Activated T-cell treated with anti-CD3 and anti-CD28 coated beads, Interleukin-2, amount 50 U/mL, for 72 hours (primary cell): ENCODE measurements at regions not wholly inside any gene's neighbourhood (a gene's known extent, or its start where the extent isn't known, plus 50 kb on each side); places are given as distances from the start of the nearest gene placed in this dataset.
A peak's percentile ranks its signal among the peaks of the same experiment; 100 is the strongest.

ENCODE experiments used
- ATAC-seq, 2 donors: fragments of 150-1000 bp; cut with Tn5 transposase; replicated peaks in 1 of 2; 2 replicates each; pipeline ENCODE4 v1.10.0; 2021; ENCODE audit warnings: moderate library complexity in 2 of 2, mild to moderate bottlenecking in 1 of 2
- DNase-seq, 2 donors: peaks; one replicate each; pipeline ENCODE4 v3.0.0; 2021 to 2022; ENCODE audit warnings: mixed read lengths in 1 of 2
- H3K27ac Mint-ChIP-seq: one replicate; pipeline ENCODE4 v1.8.0; 2022; ENCODE audit warnings: mild to moderate bottlenecking, moderate library complexity, mixed read lengths
- H3K27me3 Mint-ChIP-seq: one replicate; pipeline ENCODE4 v1.8.0; 2022; ENCODE audit warnings: low read depth, mixed read lengths
- H3K36me3 Mint-ChIP-seq, 2 donors: one replicate each; pipeline ENCODE4 v1.8.0; 2022; ENCODE audit warnings: mixed read lengths in 2 of 2, mild to moderate bottlenecking in 1 of 2; ENCODE audit not compliant: insufficient read depth in 2 of 2
- H3K4me1 Mint-ChIP-seq: one replicate; pipeline ENCODE4 v1.8.0; 2022; ENCODE audit warnings: low read depth, mixed read lengths
- H3K4me3 Mint-ChIP-seq, 2 donors: one replicate each; pipeline ENCODE4 v1.8.0; 2022; ENCODE audit warnings: mild to moderate bottlenecking in 2 of 2, mixed read lengths in 2 of 2, moderate library complexity in 2 of 2
- H3K9me3 Mint-ChIP-seq, 2 donors: one replicate each; pipeline ENCODE4 v1.8.0; 2022; ENCODE audit warnings: mixed read lengths in 2 of 2

DNA sequence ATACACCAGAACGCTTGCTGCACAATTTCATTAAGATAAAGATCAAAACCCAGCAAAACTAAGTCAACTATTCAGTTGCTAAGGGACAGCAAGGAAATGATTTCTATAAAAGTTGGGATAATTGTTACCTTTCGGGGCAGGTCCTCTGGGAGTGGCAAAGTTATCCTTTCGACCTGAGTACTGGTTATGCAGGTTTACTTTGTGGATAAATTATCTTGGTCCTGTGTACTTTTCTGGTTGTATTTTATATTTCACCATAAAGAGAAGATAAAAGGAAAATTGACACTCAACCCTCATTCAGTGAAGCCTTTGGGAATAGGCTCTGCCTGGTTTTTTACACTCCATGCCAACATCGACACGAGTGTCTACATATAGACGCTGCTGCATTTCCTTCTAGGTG, 146.5 kb downstream of the SYK start:
- Mint-ChIP-seq H3K4me3 (no peak overlapping the region), H3K27me3 (peaks cover 69% of the 10 kb centered on the region), H3K9me3 (no peaks in the 10 kb centered on the region), H3K27ac (no peak overlapping the region), H3K4me1 (no peaks in the 10 kb centered on the region), H3K36me3 (no peaks in the 10 kb centered on the region)
- no peak for DNase-seq
- ATAC-seq = no peak

DNA sequence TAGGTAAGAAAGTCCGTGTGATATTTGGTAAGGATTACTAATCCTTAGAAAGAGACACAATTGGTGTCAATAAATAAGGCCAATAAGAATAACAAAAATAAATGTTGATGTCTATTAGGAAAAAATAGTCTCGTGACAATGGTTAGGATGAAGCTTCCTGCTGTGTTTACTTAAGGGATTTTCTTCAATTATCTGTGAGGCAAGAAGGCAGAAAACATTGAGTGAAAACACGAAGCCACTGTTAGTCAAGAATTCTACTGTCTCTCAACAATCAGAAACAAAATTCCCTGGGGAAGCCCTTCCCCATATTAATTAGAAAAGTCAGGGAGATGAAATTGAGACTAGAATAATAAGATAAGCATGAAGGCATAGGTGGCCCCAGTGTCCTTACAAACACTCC, 149.0 kb downstream of the SYK start:
- ATAC-seq (no peak), DNase-seq (no peak)
- Mint-ChIP-seq H3K4me3 (no peak overlapping the region), H3K9me3 (no peaks in the 10 kb centered on the region), H3K27ac (no peak overlapping the region), H3K4me1 (no peaks in the 10 kb centered on the region), H3K36me3 (no peaks in the 10 kb centered on the region), H3K27me3 (peaks cover 76% of the 10 kb centered on the region)

DNA sequence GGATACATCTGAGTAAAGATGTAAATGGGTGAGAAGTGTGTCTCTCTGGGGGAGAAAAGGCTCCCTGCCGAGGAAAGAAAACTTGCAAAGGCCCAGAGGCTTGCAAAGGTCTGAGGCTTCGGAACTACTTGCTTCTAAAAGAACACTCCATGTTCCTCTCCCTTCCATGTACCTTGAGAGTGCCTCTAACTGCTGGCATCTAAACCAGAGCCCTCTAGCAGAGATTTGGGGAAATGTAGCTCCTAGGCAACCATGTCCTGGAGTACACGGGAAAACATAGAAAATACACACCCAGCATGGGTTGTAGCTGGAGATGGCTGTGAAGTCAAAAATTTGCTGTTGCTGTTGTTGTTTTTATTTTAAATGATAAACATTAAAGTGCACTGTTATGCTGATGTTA, 151.6 kb downstream of the SYK start:
- ATAC-seq = no peak
- Mint-ChIP-seq H3K27me3 (peaks cover 72% of the 10 kb centered on the region), H3K36me3 (no peaks in the 10 kb centered on the region), H3K9me3 (no peaks in the 10 kb centered on the region), H3K4me3 (no peak overlapping the region), H3K27ac (no peak overlapping the region), H3K4me1 (no peaks in the 10 kb centered on the region)
- DNase-seq = no peak

DNA sequence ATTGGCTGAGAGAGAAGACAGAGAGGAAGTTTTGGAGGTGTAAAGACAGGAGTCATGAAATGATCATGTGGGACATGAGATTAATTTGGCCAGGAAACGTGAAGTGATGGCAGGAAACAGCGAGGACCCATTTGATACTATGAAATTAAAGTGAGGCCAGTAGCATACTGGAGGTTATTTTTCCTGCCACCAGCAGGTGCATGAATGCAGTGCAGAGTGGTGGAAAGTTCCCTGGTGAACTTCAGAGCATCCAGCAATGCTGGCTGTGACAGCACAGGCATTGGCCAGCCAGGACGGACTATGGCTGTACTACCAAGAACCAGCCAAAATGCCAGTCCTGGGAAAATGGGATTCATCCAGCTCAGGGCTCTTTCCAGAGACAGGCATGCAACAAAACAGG, 152.2 kb downstream of the SYK start:
- Mint-ChIP-seq H3K27ac (no peak overlapping the region), H3K4me1 (no peaks in the 10 kb centered on the region), H3K36me3 (no peaks in the 10 kb centered on the region), H3K9me3 (no peaks in the 10 kb centered on the region), H3K4me3 (no peak overlapping the region), H3K27me3 (peaks cover 66% of the 10 kb centered on the region)
- ATAC-seq = no peak
- DNase-seq = no peak

DNA sequence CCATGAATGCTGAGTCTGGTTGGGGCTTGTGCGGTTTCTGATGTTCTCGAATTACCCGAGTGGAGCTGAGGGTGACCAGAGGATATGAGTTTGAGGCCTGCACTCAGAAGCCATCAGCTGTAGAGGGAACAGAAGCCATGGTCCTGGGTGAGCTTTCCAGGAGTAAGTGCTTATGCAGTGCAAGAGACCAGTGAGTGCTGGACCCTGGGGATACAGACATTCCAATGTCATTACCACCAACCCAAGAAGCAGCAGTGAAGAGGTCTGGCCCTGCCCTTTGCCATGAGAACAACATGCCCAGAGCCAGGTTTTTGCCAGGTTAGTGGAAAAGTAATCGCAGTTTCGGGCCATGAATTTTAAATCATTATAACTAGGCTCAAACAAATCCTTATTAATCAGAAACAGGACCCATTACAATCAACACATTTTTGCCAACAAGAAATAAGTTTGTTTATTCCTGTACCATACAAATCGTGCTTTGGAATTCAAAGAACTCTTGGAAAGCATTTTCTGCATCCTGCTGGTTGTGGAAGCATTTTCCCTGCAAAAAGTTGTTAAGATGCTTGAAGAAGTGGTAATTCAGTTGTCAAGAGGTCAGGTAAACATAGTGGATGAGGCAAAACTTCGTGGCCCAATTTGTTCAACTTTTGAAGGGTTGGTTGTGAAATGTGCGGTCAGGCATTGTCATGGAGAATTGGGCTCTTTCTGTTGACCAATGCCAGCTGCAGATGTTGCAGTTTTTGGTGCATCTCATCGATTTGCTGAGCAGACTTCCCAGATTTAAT, 154.6 kb downstream of the SYK start:
- Mint-ChIP-seq H3K9me3 (no peaks in the 10 kb centered on the region), H3K27me3 (peaks cover 62% of the 10 kb centered on the region), H3K4me1 (no peaks in the 10 kb centered on the region), H3K4me3 (no peak overlapping the region), H3K36me3 (no peaks in the 10 kb centered on the region), H3K27ac (no peak overlapping the region)
- DNase-seq (no peak), ATAC-seq (no peak)

DNA sequence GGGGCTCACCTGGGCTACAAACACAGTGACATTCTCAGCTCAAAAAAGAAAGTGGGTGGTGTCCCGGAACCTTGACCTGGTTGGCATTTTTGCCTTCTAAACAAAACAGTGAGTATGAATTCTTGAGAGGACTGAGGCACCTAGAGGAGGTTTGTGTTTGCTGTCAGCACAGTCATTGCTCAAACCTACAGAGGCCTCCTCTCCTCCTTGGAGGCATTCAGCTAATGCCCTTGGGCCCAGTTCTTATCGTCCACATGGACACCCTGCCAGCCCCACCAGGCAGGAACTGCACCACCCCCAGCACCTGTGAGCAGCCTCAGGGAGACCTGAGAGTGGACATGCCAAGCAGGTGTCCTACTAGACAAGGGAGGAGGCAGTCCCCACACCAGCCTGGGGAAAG, 156.7 kb downstream of the SYK start:
- H3K27me3 Mint-ChIP-seq = peaks cover 75% of the 10 kb centered on the region
- H3K4me3 Mint-ChIP-seq = no peak overlapping the region
- no peak for DNase-seq
- H3K27ac Mint-ChIP-seq = no peak overlapping the region
- no peak for ATAC-seq
- peaks cover 0 to 2% of the 10 kb centered on the region in 2 donors for H3K9me3 Mint-ChIP-seq
- H3K36me3 Mint-ChIP-seq = peaks cover 2% of the 10 kb centered on the region in 2 donors
- H3K4me1 Mint-ChIP-seq = no peaks in the 10 kb centered on the region

DNA sequence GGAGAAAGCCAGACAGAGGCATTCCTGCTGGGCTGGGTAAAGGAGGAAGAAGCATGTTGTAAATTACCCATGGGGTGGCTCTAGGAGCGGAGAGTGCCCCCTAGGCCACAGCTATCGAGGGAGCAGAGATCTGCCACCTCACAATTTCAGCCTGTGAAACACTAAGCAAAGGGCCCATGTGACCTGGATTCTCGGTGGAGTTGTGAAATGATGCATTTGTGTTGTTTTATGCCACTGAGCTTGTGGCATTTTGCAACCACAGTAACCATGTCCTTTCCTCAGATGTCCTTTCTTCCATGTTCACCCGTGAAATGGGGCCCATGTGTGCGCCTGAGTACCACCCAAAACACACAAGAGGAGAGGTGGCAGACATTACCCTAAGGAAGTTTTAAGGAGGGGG, 159.3 kb downstream of the SYK start:
- Mint-ChIP-seq H3K36me3 (peaks cover 4 to 6% of the 10 kb centered on the region in 2 donors), H3K4me1 (peaks cover 22% of the 10 kb centered on the region), H3K27ac (no peak overlapping the region), H3K27me3 (peaks cover 75% of the 10 kb centered on the region), H3K4me3 (no peak overlapping the region), H3K9me3 (peaks cover 2 to 5% of the 10 kb centered on the region in 2 donors)
- ATAC-seq (no peak), DNase-seq (no peak)

DNA sequence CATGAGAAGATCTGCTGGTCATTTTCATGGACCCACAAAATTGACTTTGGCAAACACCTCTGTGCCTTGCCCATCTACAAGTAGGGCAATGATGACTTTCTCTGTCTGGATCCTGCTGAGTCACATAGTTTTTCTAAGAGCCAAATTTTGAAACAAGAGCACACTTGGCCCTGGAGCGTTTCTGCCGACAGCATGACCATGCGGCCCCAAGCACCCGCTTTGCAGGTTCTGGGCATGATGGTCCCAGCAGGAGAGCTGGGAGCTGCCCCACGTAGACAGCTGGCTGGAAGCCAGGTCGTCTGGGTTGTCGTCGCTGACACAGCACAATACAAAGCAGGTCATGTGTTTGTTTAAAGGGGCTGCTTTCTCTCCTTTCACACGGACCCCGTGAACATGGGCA, 159.8 kb downstream of the SYK start:
- H3K4me3 Mint-ChIP-seq = no peak overlapping the region
- H3K9me3 Mint-ChIP-seq = peaks cover 2 to 5% of the 10 kb centered on the region in 2 donors
- H3K36me3 Mint-ChIP-seq = peaks cover 4 to 6% of the 10 kb centered on the region in 2 donors
- H3K4me1 Mint-ChIP-seq = peaks cover 26% of the 10 kb centered on the region
- DNase-seq (no peak), ATAC-seq (no peak)
- H3K27ac Mint-ChIP-seq = no peak overlapping the region
- peaks cover 72% of the 10 kb centered on the region for H3K27me3 Mint-ChIP-seq

DNA sequence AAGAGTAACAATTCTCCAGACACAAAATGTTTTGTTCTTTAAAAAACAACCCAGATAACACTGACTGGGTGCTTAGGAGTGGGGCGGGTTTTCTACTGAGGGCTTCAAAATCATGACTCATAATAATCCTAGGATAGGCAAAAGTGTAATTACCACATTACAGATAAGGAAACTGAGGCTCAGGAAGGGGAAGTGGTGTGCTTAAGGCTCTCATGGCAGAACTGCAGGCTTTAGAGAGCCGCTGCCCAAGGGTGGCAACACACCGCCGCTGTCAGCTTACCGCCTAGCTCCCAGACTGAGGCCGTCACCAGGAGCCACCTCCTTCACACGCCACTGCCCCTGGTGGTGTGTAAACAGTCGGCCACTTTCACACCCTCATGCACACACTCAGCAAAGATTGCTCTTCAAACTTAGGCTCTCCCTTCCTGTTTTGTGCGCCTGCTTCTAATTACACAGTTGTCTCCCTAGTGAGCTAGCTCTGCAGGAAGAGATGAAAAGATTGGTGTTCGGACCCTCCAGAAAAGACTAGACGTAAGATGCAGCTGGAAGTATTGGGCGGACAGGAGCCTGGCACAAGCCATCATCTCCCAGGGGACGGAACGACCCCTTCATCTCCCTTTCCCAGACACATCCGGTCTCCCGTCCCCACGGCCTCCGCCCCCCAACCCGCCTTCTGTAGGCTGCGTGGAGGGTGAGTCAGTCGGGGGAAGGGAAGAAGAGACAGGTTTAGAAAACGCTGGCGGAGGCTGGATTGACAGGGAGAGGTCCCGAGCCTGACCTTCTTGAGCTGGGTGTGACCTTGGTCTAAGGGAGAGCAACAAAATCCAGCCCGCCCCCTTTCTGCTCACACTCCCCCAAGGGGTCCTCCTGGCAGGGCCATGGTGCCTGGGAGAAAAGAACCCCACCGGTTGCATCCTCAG, 162.7 kb downstream of the SYK start:
- peaks cover 2 to 5% of the 10 kb centered on the region in 2 donors for H3K9me3 Mint-ChIP-seq
- H3K4me1 Mint-ChIP-seq = peaks cover 46% of the 10 kb centered on the region
- no peak overlapping the region for H3K27ac Mint-ChIP-seq
- peaks cover 6 to 8% of the 10 kb centered on the region in 2 donors for H3K36me3 Mint-ChIP-seq
- peak overlapping the region; percentile 55 to 67 for H3K4me3 Mint-ChIP-seq
- peaks cover 70% of the 10 kb centered on the region for H3K27me3 Mint-ChIP-seq
- DNase-seq (peak; percentile 14 to 24), ATAC-seq (peak; percentile 33 to 42)

DNA sequence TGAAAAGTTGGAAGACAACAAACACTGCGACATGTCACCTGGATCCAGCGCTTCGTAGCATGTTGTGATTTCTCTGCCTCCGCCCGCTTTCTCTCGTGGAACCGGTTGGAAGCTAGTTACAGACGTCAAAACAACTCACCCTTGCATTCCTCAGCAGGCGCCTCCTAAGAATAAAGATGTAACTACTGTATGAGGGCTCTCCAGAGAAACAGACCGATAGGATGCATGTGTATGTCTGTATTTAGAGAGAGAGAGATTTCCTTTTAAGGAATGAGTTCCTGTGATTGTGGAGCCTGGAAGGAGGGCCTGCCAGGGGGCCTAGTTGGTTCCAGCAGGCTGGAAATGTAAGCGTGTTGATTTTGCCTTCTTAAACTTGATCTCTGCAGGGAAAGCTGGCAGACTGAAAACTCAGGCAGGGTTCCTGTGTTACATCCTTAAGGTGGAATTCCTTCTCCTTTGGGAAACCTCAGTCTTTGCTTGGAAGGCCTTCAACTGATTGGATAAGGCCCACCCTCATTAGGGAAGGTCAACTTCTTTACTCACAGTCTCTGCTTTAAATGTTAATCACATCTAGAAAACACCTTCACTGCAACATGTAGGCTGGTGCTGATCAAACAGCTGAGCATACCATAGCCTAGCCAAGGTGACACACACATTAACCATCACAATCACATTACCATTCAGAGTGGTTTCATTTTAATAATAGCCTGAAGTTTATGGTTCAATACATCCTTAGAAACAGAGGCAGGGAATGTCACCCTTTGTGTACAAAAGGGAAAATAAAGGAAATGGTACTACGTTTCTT, 163.8 kb downstream of the SYK start:
- ATAC-seq = no peak
- Mint-ChIP-seq H3K27me3 (peaks cover 62% of the 10 kb centered on the region), H3K4me1 (peaks cover 46% of the 10 kb centered on the region), H3K4me3 (peak overlapping the region; percentile 51 to 59), H3K27ac (peak overlapping the region; percentile 62), H3K9me3 (peaks cover 2 to 5% of the 10 kb centered on the region in 2 donors), H3K36me3 (peaks cover 6 to 8% of the 10 kb centered on the region in 2 donors)
- DNase-seq = no peak

DNA sequence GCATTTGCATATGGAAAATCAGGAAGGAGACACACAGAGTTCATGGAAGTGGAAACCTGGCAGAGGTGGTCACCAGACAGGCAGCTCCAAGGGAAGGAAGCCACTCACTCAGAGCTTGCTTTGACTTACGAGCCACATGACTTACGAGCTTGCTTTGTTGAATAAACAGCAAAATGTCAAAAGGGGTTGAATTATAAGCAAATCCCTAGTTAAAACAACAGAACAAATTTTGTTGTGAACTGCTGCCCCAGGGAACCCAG, 164.3 kb downstream of the SYK start:
- Mint-ChIP-seq H3K4me1 (peaks cover 46% of the 10 kb centered on the region), H3K27me3 (peaks cover 58% of the 10 kb centered on the region), H3K4me3 (peak overlapping the region; percentile 51 to 59), H3K9me3 (peaks cover 2 to 5% of the 10 kb centered on the region in 2 donors), H3K36me3 (peaks cover 6 to 8% of the 10 kb centered on the region in 2 donors), H3K27ac (peak overlapping the region; percentile 62)
- ATAC-seq (no peak), DNase-seq (no peak)

DNA sequence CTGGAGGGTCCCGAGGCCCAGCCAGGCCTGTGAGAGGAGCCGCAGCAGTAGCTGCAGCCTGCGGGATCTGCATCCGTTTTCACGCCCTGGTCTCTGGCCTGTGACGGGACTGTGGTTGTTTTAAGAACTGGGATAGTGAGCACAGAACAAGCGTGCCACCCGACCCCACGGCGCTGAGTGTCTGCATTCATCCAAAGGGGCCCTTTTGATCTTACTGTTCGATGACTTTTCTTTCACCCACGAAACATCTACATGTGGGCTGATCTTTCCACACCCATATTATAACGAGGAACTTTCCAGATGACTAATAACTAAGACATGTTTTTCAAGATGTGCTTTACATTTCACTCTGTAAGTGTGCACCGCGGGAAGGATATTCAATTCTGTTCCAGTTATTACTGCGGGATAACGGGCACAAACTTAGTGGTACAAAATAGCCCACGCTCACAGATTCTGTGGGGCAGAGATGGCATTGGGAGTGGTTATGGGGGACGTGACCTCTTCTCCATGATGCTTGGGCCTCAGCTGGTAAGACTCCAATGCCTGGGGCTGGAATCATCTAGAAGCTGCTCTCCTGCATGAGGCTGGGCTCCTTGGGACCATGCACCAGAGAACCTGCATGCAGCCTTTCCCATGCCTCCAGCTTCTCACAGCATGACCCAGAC, 165.0 kb downstream of the SYK start:
- H3K4me3 Mint-ChIP-seq = peak overlapping the region; percentile 51 to 59

More for the DNA sequence above, 165.0 kb downstream of the SYK start:
- H3K27me3 Mint-ChIP-seq = peaks cover 51% of the 10 kb centered on the region
- H3K36me3 Mint-ChIP-seq = peaks cover 6 to 8% of the 10 kb centered on the region in 2 donors
- ATAC-seq (peak; percentile 88 to 91), DNase-seq (peak; percentile 56 to 62)
- peaks cover 46% of the 10 kb centered on the region for H3K4me1 Mint-ChIP-seq
- no peak overlapping the region for H3K27ac Mint-ChIP-seq
- H3K9me3 Mint-ChIP-seq = peaks cover 2 to 5% of the 10 kb centered on the region in 2 donors
